GM12873 (cell line): ENCODE measurements at regions not wholly inside any gene's neighbourhood (a gene's known extent, or its start where the extent isn't known, plus 50 kb on each side); places are given as distances from the start of the nearest gene placed in this dataset.

Experiments
- TF ChIP-seq, protein P1 (sequence below): IDR thresholded peaks from 2 replicates; pipeline ENCODE4 v1.5.1; 2012; ENCODE audit warnings: low read depth, mild to moderate bottlenecking, moderate library complexity, low read length, control low read depth; ENCODE audit not compliant: insufficient read depth; ENCODE audit errors: missing control alignments

- TF ChIP-seq, protein P1, sequence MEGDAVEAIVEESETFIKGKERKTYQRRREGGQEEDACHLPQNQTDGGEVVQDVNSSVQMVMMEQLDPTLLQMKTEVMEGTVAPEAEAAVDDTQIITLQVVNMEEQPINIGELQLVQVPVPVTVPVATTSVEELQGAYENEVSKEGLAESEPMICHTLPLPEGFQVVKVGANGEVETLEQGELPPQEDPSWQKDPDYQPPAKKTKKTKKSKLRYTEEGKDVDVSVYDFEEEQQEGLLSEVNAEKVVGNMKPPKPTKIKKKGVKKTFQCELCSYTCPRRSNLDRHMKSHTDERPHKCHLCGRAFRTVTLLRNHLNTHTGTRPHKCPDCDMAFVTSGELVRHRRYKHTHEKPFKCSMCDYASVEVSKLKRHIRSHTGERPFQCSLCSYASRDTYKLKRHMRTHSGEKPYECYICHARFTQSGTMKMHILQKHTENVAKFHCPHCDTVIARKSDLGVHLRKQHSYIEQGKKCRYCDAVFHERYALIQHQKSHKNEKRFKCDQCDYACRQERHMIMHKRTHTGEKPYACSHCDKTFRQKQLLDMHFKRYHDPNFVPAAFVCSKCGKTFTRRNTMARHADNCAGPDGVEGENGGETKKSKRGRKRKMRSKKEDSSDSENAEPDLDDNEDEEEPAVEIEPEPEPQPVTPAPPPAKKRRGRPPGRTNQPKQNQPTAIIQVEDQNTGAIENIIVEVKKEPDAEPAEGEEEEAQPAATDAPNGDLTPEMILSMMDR, result no peak
These were observed 579.1 kb downstream of the PRKD1 start for GRCh38 chr14:29348504-29348903.

DNA sequence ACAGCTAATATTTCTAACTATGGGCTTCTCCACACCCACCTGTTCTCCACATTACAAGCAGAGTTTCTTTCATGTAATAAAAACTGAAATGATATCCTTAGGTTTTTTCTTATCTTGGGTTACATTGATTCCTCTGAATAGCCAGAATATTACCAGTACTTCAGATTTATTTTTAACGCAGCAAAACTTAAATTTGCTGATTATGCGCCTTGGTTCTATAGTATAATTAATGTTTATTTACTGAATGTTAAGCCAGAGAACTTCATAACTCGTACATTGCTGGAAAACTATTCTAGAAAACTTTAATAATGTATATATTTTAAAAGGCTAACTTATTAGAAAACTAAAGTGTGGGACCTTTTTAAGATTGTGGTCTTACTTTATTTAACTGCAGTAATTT lies 577.2 kb downstream of the PRKD1 start:
- TF ChIP-seq, protein P1, result no peak

- TF ChIP-seq, protein P1, result no peak
These were observed 575.5 kb downstream of the PRKD1 start for GRCh38 chr14:29351996-29352705.

- TF ChIP-seq, protein P1, result no peak
These were observed 575.0 kb downstream of the PRKD1 start for GRCh38 chr14:29352706-29353080.

DNA sequence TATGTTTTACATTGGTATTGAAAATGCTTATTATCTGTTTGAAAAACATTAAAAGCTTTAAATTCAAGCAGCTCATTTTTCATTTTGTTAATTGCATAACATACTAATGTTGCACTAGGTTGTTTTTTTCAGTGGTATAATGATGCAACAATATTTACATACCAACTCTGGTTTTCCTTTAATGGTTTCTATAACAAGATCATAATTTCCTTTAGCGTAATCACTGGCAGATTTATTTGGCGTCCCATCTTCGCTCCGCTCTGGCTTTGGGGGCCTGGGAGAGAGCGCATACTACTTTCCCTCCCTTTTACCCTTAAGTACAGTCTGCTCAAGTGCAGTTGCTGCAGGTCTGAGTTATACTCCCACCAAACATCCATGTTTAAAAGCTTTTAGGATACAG lies 574.1 kb downstream of the PRKD1 start:
- TF ChIP-seq, protein P1, result no peak

- TF ChIP-seq, protein P1, result no peak
These were observed 573.2 kb downstream of the PRKD1 start for GRCh38 chr14:29354486-29354885.

GRCh38 chr14:29355331-29355730 lies 572.3 kb downstream of the PRKD1 start:
- TF ChIP-seq, protein P1, result no peak
